ENCODE measurements at regions not wholly inside any gene's neighbourhood (a gene's known extent, or its start where the extent isn't known, plus 50 kb on each side); places are given as distances from the start of the nearest gene placed in this dataset.
A peak's percentile ranks its signal among the peaks of the same experiment; 100 is the strongest.
"Not testable (repeated sequence)": the region's sequence is repeated elsewhere in the genome, so short reads cannot be mapped to it uniquely, and the experiment has no call there.

DNA sequence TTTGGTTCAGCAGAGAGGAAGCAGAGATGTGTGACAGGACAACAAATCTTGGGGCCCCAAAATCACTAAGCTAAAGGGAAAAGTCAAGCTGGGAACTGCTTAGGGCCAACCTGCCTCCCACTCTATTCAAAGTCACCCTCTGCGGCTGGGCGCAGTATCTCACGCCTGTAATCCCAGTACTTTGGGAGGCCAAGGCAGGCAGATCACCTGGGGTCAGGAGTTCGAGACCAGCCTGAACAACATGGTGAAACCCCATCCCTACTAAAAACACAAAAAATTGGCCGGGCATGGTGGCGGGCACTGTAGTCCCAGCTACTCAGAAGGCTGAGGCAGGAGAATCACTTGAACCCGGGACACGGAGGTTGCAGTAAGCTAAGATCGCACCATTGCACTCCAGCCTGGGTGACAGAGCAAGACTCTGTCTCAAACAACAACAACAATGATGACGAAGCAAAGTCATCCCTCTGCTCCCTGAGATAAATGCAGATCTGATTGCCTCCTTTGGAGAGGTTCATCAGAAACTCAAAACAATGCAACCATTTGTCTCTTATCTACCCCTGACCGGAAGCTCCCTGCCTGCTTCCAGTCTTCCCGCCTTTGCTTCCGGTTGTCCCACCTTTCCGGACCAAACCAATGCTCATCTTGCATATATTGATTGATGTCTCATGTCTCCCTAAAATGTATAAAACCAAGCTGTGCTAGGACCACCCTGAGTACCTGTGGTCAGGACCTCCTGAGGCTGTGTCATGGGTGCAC is 136.4 kb upstream of the AFDN start:
- H3K36me3 ChIP-seq (ENCODE audit: control insufficient read depth, insufficient read depth, low read length); H3K4me3 ChIP-seq (ENCODE audit: low read length); DNase-seq; H3K9me3 ChIP-seq (replicated peaks; ENCODE audit: control insufficient read depth, low read depth, low read length); H3K27ac ChIP-seq (ENCODE audit: low read length): not testable (repeated sequence)
- 98% methylated on average over 11 of the region's 14 CpGs for WGBS (ENCODE audit: insufficient coverage)
- Histone ChIP-seq H3K4me1 (ENCODE audit: control insufficient read depth, insufficient read depth, low read length) (peaks cover 11% of the 10 kb centered on the region), H3K27me3 (ENCODE audit: control insufficient read depth, insufficient read depth, low read length) (peaks cover 18% of the 10 kb centered on the region)

DNA sequence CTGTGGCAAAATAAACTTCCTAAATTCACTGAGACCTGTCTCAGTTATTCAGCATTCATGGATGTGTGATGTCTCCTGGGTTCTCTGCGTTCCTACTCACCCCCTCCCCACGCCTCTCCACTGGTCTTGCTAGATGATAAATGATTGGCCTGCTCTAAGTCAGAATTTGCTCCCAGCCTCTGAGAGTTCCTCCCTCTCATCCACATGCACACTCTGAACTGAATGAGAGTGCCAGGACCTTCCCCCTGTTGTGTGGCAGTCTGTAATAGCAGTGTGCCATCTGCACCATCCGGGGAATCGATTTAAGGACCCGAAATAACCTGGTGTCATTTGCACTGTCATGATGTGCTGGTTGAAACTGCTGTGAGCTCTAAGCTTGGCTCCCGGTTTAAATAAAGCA is 135.8 kb upstream of the AFDN start:
- WGBS (ENCODE audit: insufficient coverage): 87% methylated on average over 3 of the region's 6 CpGs
- Histone ChIP-seq H3K4me3 (ENCODE audit: low read length) (no peak overlapping the region), H3K27ac (ENCODE audit: low read length) (no peak overlapping the region)

DNA sequence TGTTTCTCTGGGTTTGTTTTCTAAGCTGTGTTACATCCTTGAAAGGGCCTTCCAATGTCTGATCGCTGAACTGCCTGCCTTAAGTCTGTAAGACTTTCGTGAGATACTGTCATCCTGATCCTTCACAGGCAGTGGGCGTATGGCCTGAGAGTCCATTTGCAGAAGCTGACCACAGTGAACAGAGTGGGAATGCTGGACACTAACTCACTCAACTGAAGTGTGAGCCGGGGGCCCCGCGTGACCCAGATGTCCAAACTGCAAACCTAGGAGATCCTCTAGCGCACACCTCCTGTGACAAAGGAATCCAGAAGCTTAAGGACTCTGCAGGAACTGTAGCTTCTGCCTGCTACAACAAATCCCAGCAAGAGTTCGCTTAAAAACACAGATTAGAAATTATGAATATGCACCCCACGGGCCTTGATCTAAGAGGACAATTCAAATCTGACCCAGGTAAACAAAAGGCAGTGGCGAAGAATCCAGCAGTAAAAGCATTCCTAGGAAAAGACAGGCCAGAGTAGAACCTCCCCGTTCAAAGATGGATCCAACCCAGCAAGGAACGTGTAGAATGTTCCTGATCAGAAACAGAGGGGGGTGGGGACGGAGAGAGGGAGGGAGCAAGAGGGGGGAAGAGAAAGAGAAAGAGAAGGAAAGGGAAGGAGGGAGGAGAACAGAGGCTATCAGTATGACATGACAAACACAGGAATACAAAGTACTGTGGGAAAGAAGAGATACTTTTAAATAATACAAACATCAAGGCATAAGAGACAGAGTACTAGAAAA is 135.0 kb upstream of the AFDN start:
- Histone ChIP-seq H3K4me3 (ENCODE audit: low read length) (no peak overlapping the region), H3K9me3 (replicated peaks; ENCODE audit: control insufficient read depth, low read depth, low read length) (no peaks in the 10 kb centered on the region), H3K27ac (ENCODE audit: low read length) (no peak overlapping the region), H3K4me1 (ENCODE audit: control insufficient read depth, insufficient read depth, low read length) (peaks cover 11% of the 10 kb centered on the region), H3K36me3 (ENCODE audit: control insufficient read depth, insufficient read depth, low read length) (no peaks in the 10 kb centered on the region), H3K27me3 (ENCODE audit: control insufficient read depth, insufficient read depth, low read length) (peaks cover 16% of the 10 kb centered on the region)
- no peak for DNase-seq
- 73% methylated on average over 12 of the region's 13 CpGs for WGBS (ENCODE audit: insufficient coverage)

More for the DNA sequence above, 135.8 kb upstream of the AFDN start:
- DNase-seq: no peak
- Histone ChIP-seq H3K4me1 (ENCODE audit: control insufficient read depth, insufficient read depth, low read length) (peaks cover 11% of the 10 kb centered on the region), H3K27me3 (ENCODE audit: control insufficient read depth, insufficient read depth, low read length) (peaks cover 16% of the 10 kb centered on the region), H3K36me3 (ENCODE audit: control insufficient read depth, insufficient read depth, low read length) (no peaks in the 10 kb centered on the region), H3K9me3 (replicated peaks; ENCODE audit: control insufficient read depth, low read depth, low read length) (no peaks in the 10 kb centered on the region)

DNA sequence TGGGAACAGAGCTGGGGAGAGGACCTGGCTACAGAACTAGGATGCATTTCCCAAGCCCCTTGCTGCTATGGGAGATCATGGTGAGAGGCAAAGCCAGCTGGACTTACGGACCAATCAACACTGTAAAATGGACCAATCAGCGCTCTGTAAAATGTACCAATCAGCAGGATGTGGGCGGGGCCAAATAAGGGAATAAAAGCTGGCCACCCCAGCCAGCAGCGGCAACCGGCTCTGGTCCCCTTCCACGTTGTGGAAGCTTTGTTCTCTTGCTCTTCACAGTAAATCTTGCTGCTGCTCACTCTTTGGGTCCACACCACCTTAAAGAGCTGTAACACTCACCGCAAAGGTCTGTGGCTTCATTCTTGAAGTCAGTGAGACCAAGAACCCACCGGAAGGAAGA is 133.2 kb upstream of the AFDN start:
- H3K9me3 ChIP-seq (replicated peaks; ENCODE audit: control insufficient read depth, low read depth, low read length); H3K4me1 ChIP-seq (ENCODE audit: control insufficient read depth, insufficient read depth, low read length); H3K27me3 ChIP-seq (ENCODE audit: control insufficient read depth, insufficient read depth, low read length); H3K36me3 ChIP-seq (ENCODE audit: control insufficient read depth, insufficient read depth, low read length); DNase-seq; H3K4me3 ChIP-seq (ENCODE audit: low read length); H3K27ac ChIP-seq (ENCODE audit: low read length): not testable (repeated sequence)
- 93% methylated on average over 6 of the region's 8 CpGs for WGBS (ENCODE audit: insufficient coverage)

GRCh38 chr6:167695831-167696230 is 130.9 kb upstream of the AFDN start:
- Histone ChIP-seq H3K4me3 (ENCODE audit: low read length) (no peak overlapping the region), H3K27ac (ENCODE audit: low read length) (no peak overlapping the region), H3K36me3 (ENCODE audit: control insufficient read depth, insufficient read depth, low read length) (no peaks in the 10 kb centered on the region), H3K9me3 (replicated peaks; ENCODE audit: control insufficient read depth, low read depth, low read length) (no peaks in the 10 kb centered on the region), H3K4me1 (ENCODE audit: control insufficient read depth, insufficient read depth, low read length) (peaks cover 22% of the 10 kb centered on the region), H3K27me3 (ENCODE audit: control insufficient read depth, insufficient read depth, low read length) (no peaks in the 10 kb centered on the region)
- DNase-seq: no peak
- WGBS (ENCODE audit: insufficient coverage): 92% methylated on average over 13 of the region's 13 CpGs

- Histone ChIP-seq H3K4me3 (ENCODE audit: low read length) (no peak overlapping the region), H3K9me3 (replicated peaks; ENCODE audit: control insufficient read depth, low read depth, low read length) (no peaks in the 10 kb centered on the region), H3K36me3 (ENCODE audit: control insufficient read depth, insufficient read depth, low read length) (no peaks in the 10 kb centered on the region), H3K4me1 (ENCODE audit: control insufficient read depth, insufficient read depth, low read length) (peaks cover 22% of the 10 kb centered on the region), H3K27ac (ENCODE audit: low read length) (no peak overlapping the region), H3K27me3 (ENCODE audit: control insufficient read depth, insufficient read depth, low read length) (no peaks in the 10 kb centered on the region)
- 60% methylated on average over 1 of the region's 6 CpGs for WGBS (ENCODE audit: insufficient coverage)
- no peak for DNase-seq
Observed at GRCh38 chr6:167696296-167696695, 130.4 kb upstream of the AFDN start.

- Histone ChIP-seq H3K4me1 (ENCODE audit: control insufficient read depth, insufficient read depth, low read length) (peaks cover 22% of the 10 kb centered on the region), H3K27ac (ENCODE audit: low read length) (no peak overlapping the region), H3K36me3 (ENCODE audit: control insufficient read depth, insufficient read depth, low read length) (no peaks in the 10 kb centered on the region), H3K4me3 (ENCODE audit: low read length) (no peak overlapping the region), H3K9me3 (replicated peaks; ENCODE audit: control insufficient read depth, low read depth, low read length) (no peaks in the 10 kb centered on the region), H3K27me3 (ENCODE audit: control insufficient read depth, insufficient read depth, low read length) (no peaks in the 10 kb centered on the region)
- DNase-seq: peak; percentile 54
- WGBS (ENCODE audit: insufficient coverage): 32% methylated on average over 7 of the region's 11 CpGs
Observed at GRCh38 chr6:167697316-167697715, 129.4 kb upstream of the AFDN start.

- Histone ChIP-seq H3K27me3 (ENCODE audit: control insufficient read depth, insufficient read depth, low read length) (no peaks in the 10 kb centered on the region), H3K27ac (ENCODE audit: low read length) (peak overlapping the region; percentile 91), H3K4me1 (ENCODE audit: control insufficient read depth, insufficient read depth, low read length) (peaks cover 22% of the 10 kb centered on the region), H3K4me3 (ENCODE audit: low read length) (no peak overlapping the region), H3K36me3 (ENCODE audit: control insufficient read depth, insufficient read depth, low read length) (no peaks in the 10 kb centered on the region), H3K9me3 (replicated peaks; ENCODE audit: control insufficient read depth, low read depth, low read length) (no peaks in the 10 kb centered on the region)
- 89% methylated on average over 12 of the region's 12 CpGs for WGBS (ENCODE audit: insufficient coverage)
- DNase-seq: no peak
Observed at GRCh38 chr6:167698540-167698939, 128.2 kb upstream of the AFDN start.

DNA sequence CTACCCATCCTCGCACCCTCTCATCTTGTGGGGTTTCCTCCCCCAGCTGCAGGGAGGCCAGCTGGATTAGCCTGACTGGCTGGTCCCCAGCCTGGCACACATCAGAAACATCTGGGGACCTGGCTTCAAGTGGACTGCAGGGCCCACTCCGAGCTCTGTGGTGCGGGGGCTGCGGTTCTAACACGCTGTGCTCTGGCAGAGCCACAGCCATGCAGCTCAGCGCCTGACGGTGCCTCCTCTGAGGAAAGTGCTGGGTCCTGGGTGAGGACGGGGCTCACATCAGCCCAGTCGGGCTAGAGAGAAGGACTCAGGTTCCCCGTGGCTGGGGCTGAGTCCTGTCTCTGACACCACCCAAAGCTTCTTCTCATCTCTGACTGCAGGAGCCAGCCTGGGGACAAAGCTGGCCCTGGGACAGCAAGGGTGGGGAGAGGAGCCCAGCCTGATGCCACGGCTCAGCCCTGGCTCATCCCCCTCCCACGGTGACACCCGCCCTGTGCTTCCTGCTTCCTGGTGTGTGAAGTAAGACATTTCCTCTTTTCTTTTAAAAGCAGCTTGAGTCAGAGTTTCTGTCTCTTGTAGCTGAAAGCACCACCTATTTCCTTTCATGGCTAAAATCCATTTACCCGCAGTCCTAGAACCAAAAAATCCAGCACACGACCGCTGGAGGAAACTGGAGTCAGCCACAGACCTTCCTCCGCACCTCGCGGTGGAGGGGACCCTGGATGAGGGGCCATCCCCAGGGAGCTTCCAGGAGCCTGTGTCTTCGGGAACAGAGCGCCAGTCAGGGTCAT is 127.4 kb upstream of the AFDN start:
- H3K4me3 ChIP-seq (ENCODE audit: low read length): no peak overlapping the region

GRCh38 chr6:167700199-167700598 is 126.5 kb upstream of the AFDN start:
- Histone ChIP-seq H3K9me3 (replicated peaks; ENCODE audit: control insufficient read depth, low read depth, low read length) (no peaks in the 10 kb centered on the region), H3K4me1 (ENCODE audit: control insufficient read depth, insufficient read depth, low read length) (peaks cover 25% of the 10 kb centered on the region), H3K36me3 (ENCODE audit: control insufficient read depth, insufficient read depth, low read length) (no peaks in the 10 kb centered on the region), H3K27ac (ENCODE audit: low read length) (peak overlapping the region; percentile 91), H3K4me3 (ENCODE audit: low read length) (no peak overlapping the region), H3K27me3 (ENCODE audit: control insufficient read depth, insufficient read depth, low read length) (no peaks in the 10 kb centered on the region)
- WGBS (ENCODE audit: insufficient coverage): 74% methylated on average over 3 of the region's 8 CpGs
- DNase-seq: no peak

More for the DNA sequence above, 127.4 kb upstream of the AFDN start:
- peak overlapping the region; percentile 91 for H3K27ac ChIP-seq (ENCODE audit: low read length)
- H3K9me3 ChIP-seq (replicated peaks; ENCODE audit: control insufficient read depth, low read depth, low read length): no peaks in the 10 kb centered on the region
- H3K27me3 ChIP-seq (ENCODE audit: control insufficient read depth, insufficient read depth, low read length): no peaks in the 10 kb centered on the region
- peak; percentile 85 for DNase-seq
- H3K4me1 ChIP-seq (ENCODE audit: control insufficient read depth, insufficient read depth, low read length): peaks cover 22% of the 10 kb centered on the region
- H3K36me3 ChIP-seq (ENCODE audit: control insufficient read depth, insufficient read depth, low read length): no peaks in the 10 kb centered on the region
- WGBS (ENCODE audit: insufficient coverage): 38% methylated on average over 10 of the region's 21 CpGs
